ENCODE measurements at regions not wholly inside any gene's neighbourhood (a gene's known extent, or its start where the extent isn't known, plus 50 kb on each side); places are given as distances from the start of the nearest gene placed in this dataset.

GRCh38 chr22:44410451-44410991, 87.5 kb downstream of the RTL6 start:
- no peak for DNase-seq (ENCODE audit: insufficient read length, low spot score)
- no peak for FAIRE-seq
- no peak for TF ChIP-seq CTCF (IDR thresholded peaks at IDR 0.05; ENCODE audit: insufficient read depth, missing control alignments)

GRCh38 chr22:44409974-44410316, 88.1 kb downstream of the RTL6 start:
- no peak for FAIRE-seq
- TF ChIP-seq CTCF (IDR thresholded peaks at IDR 0.05; ENCODE audit: insufficient read depth, missing control alignments): no peak
- DNase-seq (ENCODE audit: insufficient read length, low spot score): no peak

GRCh38 chr22:44409211-44409973, 88.6 kb downstream of the RTL6 start:
- TF ChIP-seq CTCF (IDR thresholded peaks at IDR 0.05; ENCODE audit: insufficient read depth, missing control alignments): no peak
- no peak for DNase-seq (ENCODE audit: insufficient read length, low spot score)
- FAIRE-seq: no peak

- no peak for TF ChIP-seq CTCF (IDR thresholded peaks at IDR 0.05; ENCODE audit: insufficient read depth, missing control alignments)
- FAIRE-seq (no peak), DNase-seq (ENCODE audit: insufficient read length, low spot score) (no peak)
Observed at GRCh38 chr22:44408829-44409192, 89.2 kb downstream of the RTL6 start.

GRCh38 chr22:44407987-44408828, 89.8 kb downstream of the RTL6 start:
- FAIRE-seq (no peak), DNase-seq (ENCODE audit: insufficient read length, low spot score) (no peak)
- no peak for TF ChIP-seq CTCF (IDR thresholded peaks at IDR 0.05; ENCODE audit: insufficient read depth, missing control alignments)

- no peak for TF ChIP-seq CTCF (IDR thresholded peaks at IDR 0.05; ENCODE audit: insufficient read depth, missing control alignments)
- DNase-seq (ENCODE audit: insufficient read length, low spot score): no peak
- no peak for FAIRE-seq
Observed at GRCh38 chr22:44407171-44407986, 90.7 kb downstream of the RTL6 start.

Measured in D721Med (cell line).